ENCODE measurements at regions not wholly inside any gene's neighbourhood (a gene's known extent, or its start where the extent isn't known, plus 50 kb on each side); places are given as distances from the start of the nearest gene placed in this dataset.
A peak's percentile ranks its signal among the peaks of the same experiment; 100 is the strongest.

GRCh38 chr6:21947731-21948386 lies 349.0 kb downstream of the PRL start:
- Histone ChIP-seq H4K5ac (ENCODE audit: insufficient read length, low read depth, low read length) (no peak overlapping the region), H3K23ac (ENCODE audit: insufficient read length, low read depth, low read length) (no peak overlapping the region), H2BK20ac (ENCODE audit: low read depth, low read length, poor library complexity, severe bottlenecking) (no peak overlapping the region), H3K79me2 (ENCODE audit: insufficient read depth, low read length) (peaks cover 2% of the 10 kb centered on the region; the same call in 1 of the 2 replicates), H3K9ac (ENCODE audit: extremely low read depth, insufficient read length, low read length) (no peak overlapping the region), H2AFZ (ENCODE audit: low read length) (no peak overlapping the region), H3K4me1 (ENCODE audit: insufficient read depth, low read length) (peaks cover 7% of the 10 kb centered on the region; the same call in 1 of the 2 replicates), H3K4ac (ENCODE audit: low read depth, low read length) (no peak overlapping the region), H3K56ac (ENCODE audit: insufficient read length, low read depth, low read length) (no peak overlapping the region), H2BK15ac (ENCODE audit: low read depth, low read length) (no peak overlapping the region), H2BK12ac (ENCODE audit: insufficient read length, low read depth, low read length) (no peak overlapping the region), H2BK5ac (ENCODE audit: insufficient read length, low read length) (no peak overlapping the region), H2AK5ac (ENCODE audit: insufficient read length, low read length) (no peak overlapping the region), H4K20me1 (ENCODE audit: control insufficient read depth, insufficient read depth, insufficient read length) (no peaks in the 10 kb centered on the region), H3K23me2 (ENCODE audit: insufficient read length, low read depth, low read length, poor library complexity, severe bottlenecking) (no peaks in the 10 kb centered on the region), H3K14ac (ENCODE audit: insufficient read depth, low read length) (no peak overlapping the region), H3K27ac (ENCODE audit: insufficient read length, low read depth, low read length) (no peak overlapping the region), H3K18ac (ENCODE audit: insufficient read length, low read depth, low read length) (no peak overlapping the region), H2BK120ac (ENCODE audit: low read depth, low read length, poor library complexity, severe bottlenecking) (no peak overlapping the region), H3K79me1 (ENCODE audit: insufficient read depth, low read depth, low read length, poor library complexity, severe bottlenecking) (peaks cover 3% of the 10 kb centered on the region), H4K8ac (replicated peaks; ENCODE audit: insufficient read length, low read depth, low read length) (no peak overlapping the region), H4K91ac (ENCODE audit: insufficient read length, low read depth, low read length) (no peak overlapping the region), H3T11ph (ENCODE audit: low read length) (no peak overlapping the region), H3K9me3 (ENCODE audit: control insufficient read depth, low read depth, low read length) (no peaks in the 10 kb centered on the region), H3K4me2 (ENCODE audit: insufficient read depth, insufficient read length, low read length) (no peak overlapping the region), H3K27me3 (ENCODE audit: insufficient read depth, low read length) (no peaks in the 10 kb centered on the region)
- no CpG with 5 or more reads among the region's 6 CpGs for WGBS (ENCODE audit: extremely low coverage, insufficient read length, low lambda C conversion rate)
- no peaks in the 10 kb centered on the region for H3K27me3 Mint-ChIP-seq (ENCODE audit: low read depth)
- H3K4me1 Mint-ChIP-seq = peaks cover 16 to 36% of the 10 kb centered on the region in 2 experiments
- peak overlapping the region in 2 of 3 experiments; percentile 17 to 52; a peak in 2 of 7 replicates for H3K27ac Mint-ChIP-seq
- no peaks in the 10 kb centered on the region for H3K9me3 Mint-ChIP-seq
- no peak overlapping the region for H3K4me3 Mint-ChIP-seq
- peaks cover 0 to 3% (median 0%) of the 10 kb centered on the region in 3 experiments; a peak in 3 of 7 replicates for H3K36me3 Mint-ChIP-seq (ENCODE audit: insufficient read depth in 1 of 3, low read depth in 3 of 3)
- no peak for DNase-seq
- no peak for TF ChIP-seq CTCF (conservative IDR thresholded peaks at IDR 0.05)
